OCI-LY1 (cell line): ENCODE measurements at regions not wholly inside any gene's neighbourhood (a gene's known extent, or its start where the extent isn't known, plus 50 kb on each side); places are given as distances from the start of the nearest gene placed in this dataset.

Experiments
- H2AFZ ChIP-seq: fragments of 200-600 bp; sonication (generic), shearing (Covaris generic); 2 replicates; pipeline ENCODE4 v1.6.0; 2014; ENCODE audit warnings: antibody characterized with exemption, mild to moderate bottlenecking, low read length
- H3F3A ChIP-seq: fragments of 200-600 bp; sonication (generic), shearing (Covaris generic); 2 replicates; pipeline ENCODE4 v1.6.0; 2014; ENCODE audit warnings: mild to moderate bottlenecking, antibody characterized with exemption, low read length, moderate library complexity; ENCODE audit not compliant: insufficient read depth
- H3K27ac ChIP-seq: fragments of 200-600 bp; sonication (generic); 2 replicates; pipeline ENCODE4 v1.5.1; 2014; ENCODE audit warnings: low read length, mixed run types, mild to moderate bottlenecking, low read depth; ENCODE audit not compliant: poor library complexity, severe bottlenecking
- H3K27me3 ChIP-seq: fragments of 200-600 bp; sonication (generic); 2 replicates; pipeline ENCODE4 v1.6.0; 2014; ENCODE audit warnings: antibody characterized with exemption, mild to moderate bottlenecking, low read length, moderate library complexity; ENCODE audit not compliant: insufficient read depth
- H3K36me3 ChIP-seq: fragments of 200-600 bp; sonication (generic); 2 replicates; pipeline ENCODE4 v1.6.1; 2014; ENCODE audit warnings: mild to moderate bottlenecking, antibody characterized with exemption, low read length, moderate library complexity, mixed read lengths; ENCODE audit not compliant: insufficient read depth
- H3K4me1 ChIP-seq: fragments of 200-600 bp; sonication (generic); 2 replicates; pipeline ENCODE4 v1.5.1; 2014; ENCODE audit warnings: mild to moderate bottlenecking, low read length, moderate library complexity; ENCODE audit not compliant: insufficient read depth, severe bottlenecking
- H3K4me2 ChIP-seq: fragments of 200-600 bp; sonication (generic), shearing (Covaris generic); 2 replicates; pipeline ENCODE4 v1.6.1; 2014; ENCODE audit warnings: low read length
- H3K4me3 ChIP-seq: fragments of 200-600 bp; sonication (generic); 2 replicates; pipeline ENCODE4 v1.5.1; 2014; ENCODE audit warnings: low read length, low read depth, mild to moderate bottlenecking, mixed read lengths; ENCODE audit not compliant: poor library complexity, severe bottlenecking
- H3K79me2 ChIP-seq: fragments of 200-600 bp; shearing (Covaris generic); 2 replicates; pipeline ENCODE4 v1.6.1; 2016; ENCODE audit warnings: mixed run types, low read length, mixed read lengths; ENCODE audit not compliant: insufficient read depth
- H3K9ac ChIP-seq: fragments of 200-600 bp; sonication (generic), shearing (Covaris generic); 2 replicates; pipeline ENCODE4 v1.6.1; 2014; ENCODE audit warnings: mild to moderate bottlenecking, low read length, mixed read lengths
- H3K9me2 ChIP-seq: fragments of 200-600 bp; sonication (generic), shearing (Covaris generic); 2 replicates; pipeline ENCODE4 v1.6.1; 2014; ENCODE audit warnings: low read depth, mild to moderate bottlenecking, low read length, mixed read lengths
- H3K9me3 ChIP-seq: fragments of 200-600 bp; shearing (Covaris generic); 2 replicates; pipeline ENCODE4 v1.6.1; 2014; ENCODE audit warnings: low read length, mixed read lengths
- H4K20me1 ChIP-seq: fragments of 200-600 bp; sonication (generic), shearing (Covaris generic); 2 replicates; pipeline ENCODE4 v1.6.0; 2016; ENCODE audit warnings: mild to moderate bottlenecking, low read length; ENCODE audit not compliant: insufficient read depth
- CTCF ChIP-seq: fragments of 200-600 bp; sonication (generic), shearing (Covaris generic); IDR thresholded peaks from 2 replicates; pipeline ENCODE4 v1.5.1; 2017; ENCODE audit warnings: mild to moderate bottlenecking, antibody characterized with exemption, low read length, moderate library complexity, mixed read lengths
- EZH2 ChIP-seq: fragments of 200-600 bp; sonication (generic), shearing (Covaris generic); IDR thresholded peaks from 2 replicates; pipeline ENCODE4 v1.8.0; 2017; ENCODE audit warnings: borderline replicate concordance, mixed run types, mild to moderate bottlenecking, antibody characterized with exemption, low read length, moderate library complexity, mixed read lengths

GRCh38 chr6:138008791-138009190 is 98.4 kb downstream of the PERP start:
- H3K27ac ChIP-seq: no peak overlapping the region
- TF ChIP-seq EZH2 (no peak), CTCF (no peak)
- H3F3A ChIP-seq: no peaks in the 10 kb centered on the region
- no peaks in the 10 kb centered on the region for H3K9me3 ChIP-seq
- no peaks in the 10 kb centered on the region for H3K4me1 ChIP-seq
- no peak overlapping the region for H3K9ac ChIP-seq
- no peaks in the 10 kb centered on the region for H3K36me3 ChIP-seq
- H3K4me3 ChIP-seq: no peak overlapping the region
- no peak overlapping the region for H2AFZ ChIP-seq
- H3K79me2 ChIP-seq: no peaks in the 10 kb centered on the region
- no peaks in the 10 kb centered on the region for H3K9me2 ChIP-seq
- no peak overlapping the region for H3K4me2 ChIP-seq
- no peaks in the 10 kb centered on the region for H4K20me1 ChIP-seq
- H3K27me3 ChIP-seq: no peaks in the 10 kb centered on the region

GRCh38 chr6:138011413-138011812 is 95.8 kb downstream of the PERP start:
- Histone ChIP-seq H3K9me2 (no peaks in the 10 kb centered on the region), H3K79me2 (no peaks in the 10 kb centered on the region), H3K4me2 (no peak overlapping the region), H3K4me1 (no peaks in the 10 kb centered on the region), H4K20me1 (no peaks in the 10 kb centered on the region), H3F3A (no peaks in the 10 kb centered on the region), H3K27ac (no peak overlapping the region), H3K36me3 (no peaks in the 10 kb centered on the region), H3K9me3 (no peaks in the 10 kb centered on the region), H3K4me3 (no peak overlapping the region), H2AFZ (no peak overlapping the region), H3K9ac (no peak overlapping the region), H3K27me3 (no peaks in the 10 kb centered on the region)
- TF ChIP-seq CTCF (no peak), EZH2 (no peak)

GRCh38 chr6:138012682-138013081 is 94.5 kb downstream of the PERP start:
- Histone ChIP-seq H3K9me2 (no peaks in the 10 kb centered on the region), H3K4me3 (no peak overlapping the region), H4K20me1 (no peaks in the 10 kb centered on the region), H3K9me3 (no peaks in the 10 kb centered on the region), H3K79me2 (no peaks in the 10 kb centered on the region), H3K4me2 (no peak overlapping the region), H3K27ac (no peak overlapping the region), H3F3A (no peaks in the 10 kb centered on the region), H3K27me3 (no peaks in the 10 kb centered on the region), H3K4me1 (no peaks in the 10 kb centered on the region), H3K9ac (no peak overlapping the region), H2AFZ (no peak overlapping the region), H3K36me3 (no peaks in the 10 kb centered on the region)
- TF ChIP-seq CTCF (no peak), EZH2 (no peak)
